ENCODE measurements at regions not wholly inside any gene's neighbourhood (a gene's known extent, or its start where the extent isn't known, plus 50 kb on each side); places are given as distances from the start of the nearest gene placed in this dataset.

GRCh38 chr9:24438876-24439275, 106.8 kb downstream of the IZUMO3 start:
- TF ChIP-seq CTCF (IDR thresholded peaks at IDR 0.05; ENCODE audit: low read depth, low read length) (no peak), EZH2phosphoT487 (IDR thresholded peaks at IDR 0.05; ENCODE audit: low read depth) (no peak)
